Mesothelial cell of epicardium (in vitro differentiated cells): ENCODE measurements at regions not wholly inside any gene's neighbourhood (a gene's known extent, or its start where the extent isn't known, plus 50 kb on each side); places are given as distances from the start of the nearest gene placed in this dataset.

Experiments
- DNase-seq, 2 experiments: peaks; one replicate each; pipeline ENCODE4 v3.0.0; 2021; ENCODE audit warnings: low spot score in 2 of 2; ENCODE audit not compliant: unreplicated experiment in 2 of 2
- H3K27ac Mint-ChIP-seq: 2 replicates; pipeline ENCODE4 v1.8.0; 2021; ENCODE audit warnings: mixed read lengths
- H3K27me3 Mint-ChIP-seq: 2 replicates; pipeline ENCODE4 v1.8.0; 2021; ENCODE audit warnings: low read depth, mixed read lengths
- H3K36me3 Mint-ChIP-seq: 2 replicates; pipeline ENCODE4 v1.8.0; 2021; ENCODE audit warnings: mixed read lengths
- H3K4me1 Mint-ChIP-seq: 2 replicates; pipeline ENCODE4 v1.8.0; 2021; ENCODE audit warnings: mixed read lengths
- H3K4me3 Mint-ChIP-seq: 2 replicates; pipeline ENCODE4 v1.8.0; 2021; ENCODE audit warnings: mild to moderate bottlenecking, moderate library complexity, mixed read lengths
- H3K9me3 Mint-ChIP-seq: 2 replicates; pipeline ENCODE4 v1.8.0; 2021; ENCODE audit warnings: mixed read lengths
- CTCF ChIP-seq: fragments of 200-600 bp; sonication (generic); IDR thresholded peaks from one replicate; pipeline ENCODE4 v1.5.0; 2021; ENCODE audit warnings: antibody characterized with exemption; ENCODE audit not compliant: unreplicated experiment

- peaks cover 5% of the 10 kb centered on the region for H3K4me1 Mint-ChIP-seq
Observed at GRCh38 chr14:40487824-40488223, 1055.6 kb upstream of the FBXO33 start.

GRCh38 chr14:40485688-40486087, 1053.5 kb upstream of the FBXO33 start:
- TF ChIP-seq CTCF = no peak
- H3K4me3 Mint-ChIP-seq = no peak overlapping the region
- no peaks in the 10 kb centered on the region for H3K9me3 Mint-ChIP-seq

More at GRCh38 chr14:40487824-40488223, 1055.6 kb upstream of the FBXO33 start:
- Mint-ChIP-seq H3K27me3 (no peaks in the 10 kb centered on the region), H3K9me3 (peaks cover 2% of the 10 kb centered on the region), H3K36me3 (no peaks in the 10 kb centered on the region), H3K4me3 (no peak overlapping the region), H3K27ac (no peak overlapping the region)
- DNase-seq = no peak
- TF ChIP-seq CTCF = no peak

GRCh38 chr14:40476005-40476404, 1043.8 kb upstream of the FBXO33 start:
- H3K4me1 Mint-ChIP-seq = no peaks in the 10 kb centered on the region
- peaks cover 11% of the 10 kb centered on the region for H3K36me3 Mint-ChIP-seq
- H3K27me3 Mint-ChIP-seq = no peaks in the 10 kb centered on the region
- no peak overlapping the region for H3K27ac Mint-ChIP-seq
- DNase-seq = no peak
- no peak overlapping the region for H3K4me3 Mint-ChIP-seq
- peaks cover 60% of the 10 kb centered on the region for H3K9me3 Mint-ChIP-seq
- no peak for TF ChIP-seq CTCF

More at GRCh38 chr14:40485688-40486087, 1053.5 kb upstream of the FBXO33 start:
- DNase-seq = no peak
- Mint-ChIP-seq H3K4me1 (peaks cover 5% of the 10 kb centered on the region), H3K27me3 (no peaks in the 10 kb centered on the region), H3K36me3 (no peaks in the 10 kb centered on the region), H3K27ac (no peak overlapping the region)

- Mint-ChIP-seq H3K36me3 (peaks cover 10% of the 10 kb centered on the region), H3K27ac (no peak overlapping the region), H3K27me3 (no peaks in the 10 kb centered on the region), H3K4me1 (no peaks in the 10 kb centered on the region), H3K9me3 (peaks cover 55% of the 10 kb centered on the region), H3K4me3 (no peak overlapping the region)
- no peak for DNase-seq
- TF ChIP-seq CTCF = no peak
Observed at GRCh38 chr14:40467969-40468368, 1035.7 kb upstream of the FBXO33 start.

- peaks cover 2% of the 10 kb centered on the region for H3K36me3 Mint-ChIP-seq
- TF ChIP-seq CTCF = no peak
- no peak for DNase-seq
- H3K27me3 Mint-ChIP-seq = no peaks in the 10 kb centered on the region
- H3K4me1 Mint-ChIP-seq = no peaks in the 10 kb centered on the region
- H3K4me3 Mint-ChIP-seq = no peak overlapping the region
- peaks cover 37% of the 10 kb centered on the region for H3K9me3 Mint-ChIP-seq
- no peak overlapping the region for H3K27ac Mint-ChIP-seq
Observed at GRCh38 chr14:40464531-40464930, 1032.3 kb upstream of the FBXO33 start.

- DNase-seq = no peak
- H3K4me3 Mint-ChIP-seq = no peak overlapping the region
- H3K27ac Mint-ChIP-seq = no peak overlapping the region
- H3K9me3 Mint-ChIP-seq = peaks cover 37% of the 10 kb centered on the region
- no peaks in the 10 kb centered on the region for H3K4me1 Mint-ChIP-seq
- no peaks in the 10 kb centered on the region for H3K27me3 Mint-ChIP-seq
- TF ChIP-seq CTCF = no peak
- peaks cover 2% of the 10 kb centered on the region for H3K36me3 Mint-ChIP-seq
Observed at GRCh38 chr14:40463886-40464285, 1031.7 kb upstream of the FBXO33 start.
